B cell (primary cell): ENCODE measurements at regions not wholly inside any gene's neighbourhood (a gene's known extent, or its start where the extent isn't known, plus 50 kb on each side); places are given as distances from the start of the nearest gene placed in this dataset.

Experiments used
- ATAC-seq: fragments of 200-7000 bp; cut with Tn5 transposase; one replicate; pipeline ENCODE4 v1.10.0; 2021; ENCODE audit warnings: low read depth, mild to moderate bottlenecking, moderate number of reproducible peaks, moderate library complexity
- CTCF ChIA-PET: fragments of 350-600 bp; sonication (Branson Sonifier 250); formaldehyde crosslinking; loops from one replicate; lab custom pipeline; 2021; ENCODE audit warnings: antibody characterized with exemption, inconsistent platforms; lab: Charles Lee
- POLR2A ChIA-PET: fragments of 350-600 bp; sonication (Branson Sonifier 250); formaldehyde crosslinking; loops from one replicate; lab custom pipeline; 2021; ENCODE audit warnings: antibody characterized with exemption; lab: Charles Lee
- DNase-seq: peaks from one replicate; pipeline ENCODE4 v3.0.0; 2013
- H2AFZ ChIP-seq: 2 replicates; pipeline ENCODE4 v1.6.1; 2012; ENCODE audit warnings: mild to moderate bottlenecking, low read depth, low read length; ENCODE audit not compliant: insufficient read depth, poor library complexity, severe bottlenecking
- H3K27ac ChIP-seq, 2 donors: 1 replicate in 1 of 2; 2 replicates in 1 of 2; pipeline ENCODE4 v1.5.1; 2012 to 2013; ENCODE audit warnings: low read length in 2 of 2, mild to moderate bottlenecking in 2 of 2, moderate library complexity in 1 of 2
- H3K27me3 ChIP-seq, 4 experiments: fragments of 200-600 bp in 1 of 4; sonication (generic) in 1 of 4; replicated peaks in 1 of 4; 1 replicate in 2 of 4; 2 replicates in 2 of 4; pipeline versions ENCODE4 v1.6.1 to v1.7.0; 2013 to 2016; ENCODE audit warnings: low read length in 3 of 4, mild to moderate bottlenecking in 2 of 4, mixed read lengths in 1 of 4, moderate library complexity in 1 of 4; ENCODE audit not compliant: insufficient read depth in 4 of 4, control insufficient read depth in 3 of 4; ENCODE audit errors: control extremely low read depth in 1 of 4
- H3K36me3 ChIP-seq, 2 experiments: replicated peaks in 1 of 2; 1 replicate in 1 of 2; 2 replicates in 1 of 2; pipeline versions ENCODE4 v1.6.1 to v1.7.1; 2013; ENCODE audit warnings: low read length in 1 of 2; ENCODE audit not compliant: insufficient read depth in 2 of 2, control insufficient read depth in 1 of 2; ENCODE audit errors: control extremely low read depth in 1 of 2, extremely low read depth in 1 of 2
- H3K4me1 ChIP-seq, 2 donors: fragments of 200-600 bp in 1 of 2; sonication (generic) in 1 of 2; 1 replicate in 1 of 2; 2 replicates in 1 of 2; pipeline versions ENCODE4 v1.5.1 to v1.6.1; 2013 to 2017; ENCODE audit warnings: low read length in 2 of 2; ENCODE audit not compliant: control insufficient read depth in 2 of 2, insufficient read depth in 2 of 2
- H3K4me2 ChIP-seq: replicated peaks from 2 replicates; pipeline ENCODE3; 2012; ENCODE audit warnings: mild to moderate bottlenecking, low read depth, low read length; ENCODE audit not compliant: poor library complexity, severe bottlenecking
- H3K4me3 ChIP-seq, 5 experiments: fragments of 200-600 bp in 1 of 5; sonication (generic) in 1 of 5; 1 replicate in 3 of 5; 2 replicates in 2 of 5; pipeline versions ENCODE4 v1.5.1 to v1.7.0; 2011 to 2016; ENCODE audit warnings: low read length in 4 of 5, mild to moderate bottlenecking in 4 of 5, low read depth in 2 of 5, control low read depth in 1 of 5, moderate library complexity in 1 of 5; ENCODE audit not compliant: insufficient read depth in 1 of 5; ENCODE audit errors: control extremely low read depth in 1 of 5, extremely low read depth in 1 of 5
- H3K79me2 ChIP-seq: fragments of 200-600 bp; sonication (generic); one replicate; pipeline ENCODE4 v1.6.0; 2016; ENCODE audit warnings: low read length; ENCODE audit not compliant: control insufficient read depth, insufficient read depth
- H3K9ac ChIP-seq: fragments of 200-600 bp; sonication (generic); 2 replicates; pipeline ENCODE4 v1.6.1; 2017; ENCODE audit warnings: mild to moderate bottlenecking, low read length, moderate library complexity
- H3K9me3 ChIP-seq, 3 donors: one replicate each; pipeline versions ENCODE4 v1.6.1 to v1.7.1; 2013; ENCODE audit warnings: low read length in 2 of 3; ENCODE audit not compliant: control insufficient read depth in 2 of 3, insufficient read depth in 1 of 3; ENCODE audit errors: control extremely low read depth in 1 of 3
- H4K20me1 ChIP-seq: 2 replicates; pipeline ENCODE4 v1.6.0; 2012; ENCODE audit warnings: mild to moderate bottlenecking, low read length; ENCODE audit not compliant: insufficient read depth, control insufficient read depth, poor library complexity, severe bottlenecking
- H3K27ac Mint-ChIP-seq: one replicate; pipeline ENCODE4 v1.8.0; 2021; ENCODE audit warnings: mixed read lengths
- H3K27me3 Mint-ChIP-seq: one replicate; pipeline ENCODE4 v1.8.0; 2021; ENCODE audit warnings: mixed read lengths
- H3K4me1 Mint-ChIP-seq: one replicate; pipeline ENCODE4 v1.8.0; 2021; ENCODE audit warnings: mixed read lengths
- H3K4me3 Mint-ChIP-seq: one replicate; pipeline ENCODE4 v1.8.0; 2021; ENCODE audit warnings: mixed read lengths
- H3K9me3 Mint-ChIP-seq: one replicate; pipeline ENCODE4 v1.8.0; 2022; ENCODE audit warnings: mixed read lengths; ENCODE audit not compliant: insufficient read depth
- CTCF ChIP-seq: fragments of 200-600 bp; IDR thresholded peaks from one replicate; pipeline ENCODE4 v1.8.0; 2022; ENCODE audit warnings: antibody characterized with exemption, mild to moderate bottlenecking
- EZH2 ChIP-seq: IDR thresholded peaks from 2 replicates; pipeline ENCODE4 v1.6.1; 2012; ENCODE audit warnings: borderline replicate concordance, low read depth, mild to moderate bottlenecking, moderate library complexity, low read length; ENCODE audit not compliant: insufficient read depth, poor library complexity, severe bottlenecking
- WGBS: methylation state at CpG from one replicate; pipeline ENCODE4 v1.1.5; 2013; ENCODE audit warnings: missing lambda C conversion rate; ENCODE audit not compliant: insufficient coverage; 5-methylcytosine and 5-hydroxymethylcytosine counted together
- intact Hi-C: fragments of 100-400 bp; cut with micrococcal nuclease; formaldehyde crosslinking; loops from one replicate; pipeline ENCODE4 v1.10.0; 2022

- H3K4me3 ChIP-seq: no peak overlapping the region
- no peaks in the 10 kb centered on the region for H3K27me3 ChIP-seq
- no peaks in the 10 kb centered on the region for H3K36me3 ChIP-seq
- peaks cover 2% of the 10 kb centered on the region for H3K9me3 Mint-ChIP-seq
- no peaks in the 10 kb centered on the region for H3K79me2 ChIP-seq
- H2AFZ ChIP-seq: no peak overlapping the region
- ChIA-PET CTCF (no interaction called here), POLR2A (no interaction called here)
- H3K4me3 Mint-ChIP-seq: no peak overlapping the region
- H3K4me1 Mint-ChIP-seq: no peaks in the 10 kb centered on the region
- no peak overlapping the region for H3K27ac Mint-ChIP-seq
- H3K9me3 ChIP-seq: peaks cover 0 to 11% (median 0%) of the 10 kb centered on the region in 3 donors
- no peaks in the 10 kb centered on the region for H3K4me1 ChIP-seq
- H3K4me2 ChIP-seq: no peak overlapping the region
- no peak for TF ChIP-seq CTCF
- TF ChIP-seq EZH2: no peak
- ATAC-seq (no peak), DNase-seq (no peak)
- intact Hi-C loops: no loop called here
- no peak overlapping the region for H3K27ac ChIP-seq
- 84% methylated on average over 2 of the region's 2 CpGs for WGBS
- no peaks in the 10 kb centered on the region for H3K27me3 Mint-ChIP-seq
- no peak overlapping the region for H3K9ac ChIP-seq
- H4K20me1 ChIP-seq: no peaks in the 10 kb centered on the region
Measured at GRCh38 chr7:68444042-68444441, 1154.2 kb upstream of the AUTS2 start.

- Mint-ChIP-seq H3K27ac (no peak overlapping the region), H3K9me3 (peaks cover 2% of the 10 kb centered on the region), H3K27me3 (no peaks in the 10 kb centered on the region), H3K4me3 (no peak overlapping the region), H3K4me1 (no peaks in the 10 kb centered on the region)
- DNase-seq (no peak), ATAC-seq (no peak)
- Histone ChIP-seq H3K27ac (no peak overlapping the region), H4K20me1 (no peaks in the 10 kb centered on the region), H3K9me3 (peaks cover 0 to 8% (median 0%) of the 10 kb centered on the region in 3 donors), H3K9ac (no peak overlapping the region), H3K4me2 (no peak overlapping the region), H3K79me2 (no peaks in the 10 kb centered on the region), H3K4me3 (no peak overlapping the region), H3K4me1 (no peaks in the 10 kb centered on the region), H2AFZ (no peak overlapping the region), H3K36me3 (no peaks in the 10 kb centered on the region), H3K27me3 (no peaks in the 10 kb centered on the region)
- no CpG with 5 or more reads among the region's 3 CpGs for WGBS
- POLR2A ChIA-PET: no interaction called here
- TF ChIP-seq CTCF: no peak
- TF ChIP-seq EZH2: no peak
- CTCF ChIA-PET: no interaction called here
- intact Hi-C loops: no loop called here
Measured at GRCh38 chr7:68444956-68445355, 1153.3 kb upstream of the AUTS2 start.
